ENCODE measurements at regions not wholly inside any gene's neighbourhood (a gene's known extent, or its start where the extent isn't known, plus 50 kb on each side); places are given as distances from the start of the nearest gene placed in this dataset.

GRCh38 chr15:92273723-92274122, 120.0 kb upstream of the ST8SIA2 start:
- ATAC-seq (replicated peaks) (no peak), DNase-seq (no peak)
- H3K4me1 Mint-ChIP-seq (ENCODE audit: low read depth in 2 of 2), result no peaks in the 10 kb centered on the region
- no peak overlapping the region for H3K27ac Mint-ChIP-seq
- H3K27me3 Mint-ChIP-seq, result peaks cover 57 to 65% of the 10 kb centered on the region in 2 donors
- H3K9me3 Mint-ChIP-seq, result no peaks in the 10 kb centered on the region
- peaks cover 3% of the 10 kb centered on the region for H3K36me3 Mint-ChIP-seq (ENCODE audit: insufficient read depth)
- no peak overlapping the region for H3K4me3 Mint-ChIP-seq

- Mint-ChIP-seq H3K4me3 (no peak overlapping the region), H3K36me3 (ENCODE audit: insufficient read depth) (peaks cover 3% of the 10 kb centered on the region), H3K4me1 (ENCODE audit: low read depth in 2 of 2) (no peaks in the 10 kb centered on the region), H3K27me3 (peaks cover 42 to 57% of the 10 kb centered on the region in 2 donors), H3K27ac (no peak overlapping the region), H3K9me3 (no peaks in the 10 kb centered on the region)
- ATAC-seq (replicated peaks), result no peak
- no peak for DNase-seq
Observed at GRCh38 chr15:92277776-92278175, 115.9 kb upstream of the ST8SIA2 start.

GRCh38 chr15:92283813-92284212, 109.9 kb upstream of the ST8SIA2 start:
- peaks cover 0 to 27% of the 10 kb centered on the region in 2 donors for H3K27me3 Mint-ChIP-seq
- DNase-seq (no peak), ATAC-seq (replicated peaks) (no peak)
- H3K27ac Mint-ChIP-seq, result no peak overlapping the region
- no peaks in the 10 kb centered on the region for H3K36me3 Mint-ChIP-seq (ENCODE audit: insufficient read depth)
- H3K4me3 Mint-ChIP-seq, result no peak overlapping the region
- H3K9me3 Mint-ChIP-seq, result no peaks in the 10 kb centered on the region
- H3K4me1 Mint-ChIP-seq (ENCODE audit: low read depth in 2 of 2), result peaks cover 0 to 3% of the 10 kb centered on the region in 2 donors

- DNase-seq, result no peak
- Mint-ChIP-seq H3K4me1 (ENCODE audit: low read depth in 2 of 2) (peaks cover 0 to 3% of the 10 kb centered on the region in 2 donors), H3K9me3 (no peaks in the 10 kb centered on the region), H3K4me3 (no peak overlapping the region), H3K27me3 (peaks cover 17 to 29% of the 10 kb centered on the region in 2 donors), H3K27ac (no peak overlapping the region), H3K36me3 (ENCODE audit: insufficient read depth) (no peaks in the 10 kb centered on the region)
- no peak for ATAC-seq (replicated peaks)
Observed at GRCh38 chr15:92288755-92289154, 104.9 kb upstream of the ST8SIA2 start.

GRCh38 chr15:92289733-92290132, 103.9 kb upstream of the ST8SIA2 start:
- Mint-ChIP-seq H3K27me3 (peaks cover 26 to 31% of the 10 kb centered on the region in 2 donors), H3K4me3 (no peak overlapping the region), H3K27ac (no peak overlapping the region), H3K9me3 (no peaks in the 10 kb centered on the region), H3K36me3 (ENCODE audit: insufficient read depth) (no peaks in the 10 kb centered on the region), H3K4me1 (ENCODE audit: low read depth in 2 of 2) (peaks cover 0 to 3% of the 10 kb centered on the region in 2 donors)
- DNase-seq, result no peak
- no peak for ATAC-seq (replicated peaks)

GRCh38 chr15:92290359-92290992, 103.2 kb upstream of the ST8SIA2 start:
- no peak for ATAC-seq (replicated peaks)
- Mint-ChIP-seq H3K27ac (no peak overlapping the region), H3K9me3 (no peaks in the 10 kb centered on the region), H3K4me3 (no peak overlapping the region), H3K36me3 (ENCODE audit: insufficient read depth) (no peaks in the 10 kb centered on the region), H3K4me1 (ENCODE audit: low read depth in 2 of 2) (peaks cover 0 to 3% of the 10 kb centered on the region in 2 donors), H3K27me3 (peaks cover 27 to 38% of the 10 kb centered on the region in 2 donors)
- DNase-seq, result no peak

GRCh38 chr15:92291900-92292299, 101.8 kb upstream of the ST8SIA2 start:
- no peak overlapping the region for H3K27ac Mint-ChIP-seq
- no peak for ATAC-seq (replicated peaks)
- H3K36me3 Mint-ChIP-seq (ENCODE audit: insufficient read depth), result no peaks in the 10 kb centered on the region
- no peaks in the 10 kb centered on the region for H3K9me3 Mint-ChIP-seq
- no peak overlapping the region for H3K4me3 Mint-ChIP-seq
- no peak for DNase-seq
- H3K27me3 Mint-ChIP-seq, result peaks cover 27 to 42% of the 10 kb centered on the region in 2 donors
- peaks cover 0 to 3% of the 10 kb centered on the region in 2 donors for H3K4me1 Mint-ChIP-seq (ENCODE audit: low read depth in 2 of 2)

- peaks cover 43 to 49% of the 10 kb centered on the region in 2 donors for H3K27me3 Mint-ChIP-seq
- H3K4me1 Mint-ChIP-seq (ENCODE audit: low read depth in 2 of 2), result no peaks in the 10 kb centered on the region
- DNase-seq (no peak), ATAC-seq (replicated peaks) (no peak)
- no peaks in the 10 kb centered on the region for H3K36me3 Mint-ChIP-seq (ENCODE audit: insufficient read depth)
- no peaks in the 10 kb centered on the region for H3K9me3 Mint-ChIP-seq
- no peak overlapping the region for H3K27ac Mint-ChIP-seq
- H3K4me3 Mint-ChIP-seq, result no peak overlapping the region
Observed at GRCh38 chr15:92294759-92295158, 98.9 kb upstream of the ST8SIA2 start.

- peaks cover 64 to 83% of the 10 kb centered on the region in 2 donors for H3K27me3 Mint-ChIP-seq
- H3K9me3 Mint-ChIP-seq, result no peaks in the 10 kb centered on the region
- ATAC-seq (replicated peaks), result no peak
- H3K36me3 Mint-ChIP-seq (ENCODE audit: insufficient read depth), result peaks cover 3% of the 10 kb centered on the region
- DNase-seq, result no peak
- H3K4me1 Mint-ChIP-seq (ENCODE audit: low read depth in 2 of 2), result no peaks in the 10 kb centered on the region
- H3K4me3 Mint-ChIP-seq, result no peak overlapping the region
- H3K27ac Mint-ChIP-seq, result no peak overlapping the region
Observed at GRCh38 chr15:92304223-92304975, 89.3 kb upstream of the ST8SIA2 start.

GRCh38 chr15:92305343-92305742, 88.3 kb upstream of the ST8SIA2 start:
- no peak for ATAC-seq (replicated peaks)
- no peaks in the 10 kb centered on the region for H3K4me1 Mint-ChIP-seq (ENCODE audit: low read depth in 2 of 2)
- H3K27me3 Mint-ChIP-seq, result peaks cover 56 to 74% of the 10 kb centered on the region in 2 donors

GRCh38 chr15:92306663-92307062, 87.0 kb upstream of the ST8SIA2 start:
- Mint-ChIP-seq H3K4me3 (no peak overlapping the region), H3K9me3 (no peaks in the 10 kb centered on the region), H3K27me3 (peaks cover 47 to 66% of the 10 kb centered on the region in 2 donors), H3K36me3 (ENCODE audit: insufficient read depth) (peaks cover 3% of the 10 kb centered on the region), H3K27ac (no peak overlapping the region), H3K4me1 (ENCODE audit: low read depth in 2 of 2) (no peaks in the 10 kb centered on the region)
- DNase-seq (no peak), ATAC-seq (replicated peaks) (no peak)

More at GRCh38 chr15:92305343-92305742, 88.3 kb upstream of the ST8SIA2 start:
- H3K27ac Mint-ChIP-seq, result no peak overlapping the region
- H3K9me3 Mint-ChIP-seq, result no peaks in the 10 kb centered on the region
- no peak for DNase-seq
- H3K4me3 Mint-ChIP-seq, result no peak overlapping the region
- H3K36me3 Mint-ChIP-seq (ENCODE audit: insufficient read depth), result peaks cover 3% of the 10 kb centered on the region

GRCh38 chr15:92315144-92315543, 78.5 kb upstream of the ST8SIA2 start:
- H3K27me3 Mint-ChIP-seq, result peaks cover 47 to 54% of the 10 kb centered on the region in 2 donors
- H3K4me1 Mint-ChIP-seq (ENCODE audit: low read depth in 2 of 2), result no peaks in the 10 kb centered on the region
- H3K4me3 Mint-ChIP-seq, result no peak overlapping the region
- no peak overlapping the region for H3K27ac Mint-ChIP-seq
- ATAC-seq (replicated peaks) (no peak), DNase-seq (no peak)
- H3K36me3 Mint-ChIP-seq (ENCODE audit: insufficient read depth), result no peaks in the 10 kb centered on the region
- H3K9me3 Mint-ChIP-seq, result no peaks in the 10 kb centered on the region

- ATAC-seq (replicated peaks), result no peak
- no peak overlapping the region for H3K4me3 Mint-ChIP-seq
Observed at GRCh38 chr15:92315595-92316211, 78.0 kb upstream of the ST8SIA2 start.

More at GRCh38 chr15:92315595-92316211, 78.0 kb upstream of the ST8SIA2 start:
- H3K4me1 Mint-ChIP-seq (ENCODE audit: low read depth in 2 of 2), result no peaks in the 10 kb centered on the region
- peaks cover 49 to 59% of the 10 kb centered on the region in 2 donors for H3K27me3 Mint-ChIP-seq
- H3K36me3 Mint-ChIP-seq (ENCODE audit: insufficient read depth), result no peaks in the 10 kb centered on the region
- no peak for DNase-seq
- no peak overlapping the region for H3K27ac Mint-ChIP-seq
- H3K9me3 Mint-ChIP-seq, result no peaks in the 10 kb centered on the region
